ENCODE measurements at regions not wholly inside any gene's neighbourhood (a gene's known extent, or its start where the extent isn't known, plus 50 kb on each side); places are given as distances from the start of the nearest gene placed in this dataset.

DNA sequence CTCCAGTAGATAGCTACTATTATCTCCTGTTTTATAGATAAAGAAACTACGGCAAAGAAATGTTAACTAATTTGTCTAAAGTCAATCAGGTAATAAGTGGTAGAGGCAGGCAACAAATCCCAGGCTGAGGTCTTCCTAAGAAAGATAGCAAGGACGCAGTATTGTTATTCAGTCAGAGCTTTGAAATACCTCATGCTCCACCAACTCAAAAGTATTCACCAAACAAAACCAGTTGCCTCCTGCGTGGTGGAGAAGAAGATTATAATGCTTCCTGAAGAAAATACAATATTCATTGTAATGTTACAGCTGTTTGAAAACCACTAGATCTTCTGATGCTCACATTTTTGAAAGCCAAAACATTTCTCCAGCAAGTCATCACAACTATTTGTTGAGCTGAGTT is 138.2 kb upstream of the CNTN4 start:
- no peak overlapping the region for H3K27ac ChIP-seq
- TF ChIP-seq, protein P1, sequence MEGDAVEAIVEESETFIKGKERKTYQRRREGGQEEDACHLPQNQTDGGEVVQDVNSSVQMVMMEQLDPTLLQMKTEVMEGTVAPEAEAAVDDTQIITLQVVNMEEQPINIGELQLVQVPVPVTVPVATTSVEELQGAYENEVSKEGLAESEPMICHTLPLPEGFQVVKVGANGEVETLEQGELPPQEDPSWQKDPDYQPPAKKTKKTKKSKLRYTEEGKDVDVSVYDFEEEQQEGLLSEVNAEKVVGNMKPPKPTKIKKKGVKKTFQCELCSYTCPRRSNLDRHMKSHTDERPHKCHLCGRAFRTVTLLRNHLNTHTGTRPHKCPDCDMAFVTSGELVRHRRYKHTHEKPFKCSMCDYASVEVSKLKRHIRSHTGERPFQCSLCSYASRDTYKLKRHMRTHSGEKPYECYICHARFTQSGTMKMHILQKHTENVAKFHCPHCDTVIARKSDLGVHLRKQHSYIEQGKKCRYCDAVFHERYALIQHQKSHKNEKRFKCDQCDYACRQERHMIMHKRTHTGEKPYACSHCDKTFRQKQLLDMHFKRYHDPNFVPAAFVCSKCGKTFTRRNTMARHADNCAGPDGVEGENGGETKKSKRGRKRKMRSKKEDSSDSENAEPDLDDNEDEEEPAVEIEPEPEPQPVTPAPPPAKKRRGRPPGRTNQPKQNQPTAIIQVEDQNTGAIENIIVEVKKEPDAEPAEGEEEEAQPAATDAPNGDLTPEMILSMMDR (IDR thresholded peaks at IDR 0.05): no peak
- DNase-seq (ENCODE audit: low spot score): no peak
- no peaks in the 10 kb centered on the region for H3K27me3 ChIP-seq (replicated peaks; ENCODE audit: insufficient read depth)
- no peak overlapping the region for H3K4me3 ChIP-seq
- H3K4me1 ChIP-seq (ENCODE audit: control insufficient read depth in 1 of 2, low read depth in 2 of 2): no peaks in the 10 kb centered on the region
- H3K36me3 ChIP-seq: no peaks in the 10 kb centered on the region
- H3K9me3 ChIP-seq: no peaks in the 10 kb centered on the region
- no peak for ATAC-seq (ENCODE audit: insufficient number of reproducible peaks, low FRiP score, low read depth)

DNA sequence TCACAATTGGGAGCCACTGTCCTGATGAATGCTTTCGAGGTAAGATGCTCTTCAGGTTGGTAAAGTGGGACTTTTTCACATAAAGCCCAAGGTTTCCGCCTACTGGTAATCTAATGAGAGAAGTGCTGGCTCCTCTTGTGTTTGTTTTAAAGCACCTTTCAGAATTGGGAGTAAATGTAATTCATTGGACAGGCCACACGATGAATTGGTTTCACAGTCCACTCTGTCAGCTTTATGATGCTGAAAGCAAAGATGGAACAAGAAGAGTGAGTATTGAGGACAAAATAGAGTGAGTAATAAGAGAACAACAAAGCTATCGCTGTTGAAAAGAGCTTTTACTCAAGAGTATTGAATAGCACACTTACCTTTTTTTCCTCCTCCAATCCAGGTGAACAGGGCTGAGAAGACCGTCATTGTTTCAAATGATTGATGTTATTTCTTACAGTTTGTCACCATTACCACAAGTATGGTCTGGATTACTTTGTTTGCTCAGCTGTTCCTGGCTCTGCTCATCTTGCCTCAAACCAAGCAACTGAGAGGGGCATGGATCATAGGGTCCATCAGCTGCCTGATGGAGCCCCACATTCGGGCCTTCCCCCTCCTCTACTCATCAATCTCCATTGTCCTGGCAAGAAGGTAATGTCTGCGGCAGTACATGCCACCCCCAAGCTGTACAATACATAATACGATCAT is 136.1 kb upstream of the CNTN4 start:
- Histone ChIP-seq H3K9me3 (no peaks in the 10 kb centered on the region), H3K4me3 (no peak overlapping the region), H3K4me1 (ENCODE audit: control insufficient read depth in 1 of 2, low read depth in 2 of 2) (no peaks in the 10 kb centered on the region), H3K36me3 (no peaks in the 10 kb centered on the region), H3K27me3 (replicated peaks; ENCODE audit: insufficient read depth) (no peaks in the 10 kb centered on the region), H3K27ac (no peak overlapping the region)
- TF ChIP-seq, protein P1 (IDR thresholded peaks at IDR 0.05): no peak
- DNase-seq (ENCODE audit: low spot score) (no peak), ATAC-seq (ENCODE audit: insufficient number of reproducible peaks, low FRiP score, low read depth) (no peak)

DNA sequence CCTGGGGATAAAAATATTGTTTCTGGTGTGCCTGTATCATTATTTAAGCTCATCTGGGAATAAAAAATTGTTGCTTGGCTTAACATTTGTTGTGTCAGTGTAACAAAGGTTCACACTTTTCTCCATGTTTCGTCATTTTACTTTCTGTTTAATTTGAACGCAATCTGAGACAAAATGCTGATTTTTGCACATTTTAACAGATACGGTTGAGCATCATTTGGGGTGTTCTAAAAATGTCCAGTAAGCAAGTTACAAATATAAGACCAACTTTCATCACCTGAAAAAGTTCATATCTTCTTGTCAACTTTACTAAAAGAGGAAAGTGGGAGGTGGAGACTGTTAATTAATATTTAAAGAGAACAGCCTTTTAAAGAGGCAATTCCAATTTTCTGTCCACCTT is 134.8 kb upstream of the CNTN4 start:
- ATAC-seq (ENCODE audit: insufficient number of reproducible peaks, low FRiP score, low read depth): no peak
- TF ChIP-seq, protein P1 (IDR thresholded peaks at IDR 0.05): no peak
- Histone ChIP-seq H3K4me1 (ENCODE audit: control insufficient read depth in 1 of 2, low read depth in 2 of 2) (no peaks in the 10 kb centered on the region), H3K36me3 (no peaks in the 10 kb centered on the region), H3K4me3 (no peak overlapping the region), H3K27me3 (replicated peaks; ENCODE audit: insufficient read depth) (no peaks in the 10 kb centered on the region), H3K9me3 (no peaks in the 10 kb centered on the region), H3K27ac (no peak overlapping the region)
- no peak for DNase-seq (ENCODE audit: low spot score)

DNA sequence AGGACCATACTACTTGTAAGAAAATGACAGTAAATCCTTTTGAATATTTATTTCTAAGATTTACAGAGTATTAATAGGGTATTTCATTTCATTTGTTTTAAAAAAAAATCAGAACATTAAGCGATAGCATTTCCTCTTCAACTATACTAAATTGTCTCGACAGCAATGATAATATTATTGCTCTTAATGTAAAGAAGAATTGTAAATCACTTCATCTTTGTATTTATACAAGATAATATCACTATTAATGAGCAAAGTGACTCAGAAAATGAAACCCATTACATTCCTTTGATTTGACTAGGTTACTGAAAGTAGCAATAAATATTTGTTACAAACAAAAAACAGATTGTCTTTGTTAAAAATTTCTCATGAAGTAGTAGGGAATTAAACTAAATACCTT is 131.1 kb upstream of the CNTN4 start:
- H3K4me3 ChIP-seq: no peak overlapping the region
- TF ChIP-seq, protein P1 (IDR thresholded peaks at IDR 0.05): no peak
- H3K27ac ChIP-seq: no peak overlapping the region
- DNase-seq (ENCODE audit: low spot score) (no peak), ATAC-seq (ENCODE audit: insufficient number of reproducible peaks, low FRiP score, low read depth) (no peak)
- no peaks in the 10 kb centered on the region for H3K9me3 ChIP-seq
- no peaks in the 10 kb centered on the region for H3K36me3 ChIP-seq
- no peaks in the 10 kb centered on the region for H3K27me3 ChIP-seq (replicated peaks; ENCODE audit: insufficient read depth)
- peaks cover 0 to 8% of the 10 kb centered on the region in 2 donors for H3K4me1 ChIP-seq (ENCODE audit: control insufficient read depth in 1 of 2, low read depth in 2 of 2)

DNA sequence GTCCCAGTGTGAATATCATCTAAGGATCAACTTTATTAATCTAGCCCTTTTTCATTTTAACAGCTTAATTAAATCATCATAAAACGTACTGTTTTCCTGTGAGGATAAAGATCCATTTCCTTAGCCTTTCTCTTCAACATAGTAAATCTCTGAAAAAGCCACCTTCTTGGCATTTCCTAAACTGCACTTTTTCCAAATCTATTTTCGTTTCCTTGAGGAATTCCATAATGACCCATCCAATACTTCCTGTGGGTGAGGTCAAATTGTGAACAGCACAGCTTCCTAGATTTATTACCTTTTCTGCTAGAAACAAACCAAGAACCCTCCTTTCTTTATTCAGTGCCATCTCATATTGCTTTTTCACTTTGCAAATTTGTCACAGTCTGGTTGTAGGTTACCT is 129.4 kb upstream of the CNTN4 start:
- H3K27me3 ChIP-seq (replicated peaks; ENCODE audit: insufficient read depth): no peaks in the 10 kb centered on the region
- no peak overlapping the region for H3K27ac ChIP-seq
- peaks cover 0 to 8% of the 10 kb centered on the region in 2 donors for H3K4me1 ChIP-seq (ENCODE audit: control insufficient read depth in 1 of 2, low read depth in 2 of 2)
- ATAC-seq (ENCODE audit: insufficient number of reproducible peaks, low FRiP score, low read depth) (no peak), DNase-seq (ENCODE audit: low spot score) (no peak)
- no peak overlapping the region for H3K4me3 ChIP-seq
- no peaks in the 10 kb centered on the region for H3K9me3 ChIP-seq
- no peaks in the 10 kb centered on the region for H3K36me3 ChIP-seq
- TF ChIP-seq, protein P1 (IDR thresholded peaks at IDR 0.05): no peak

Measured in thoracic aorta (tissue), 2 donors.